GM23338 (cell line): ENCODE measurements at regions not wholly inside any gene's neighbourhood (a gene's known extent, or its start where the extent isn't known, plus 50 kb on each side); places are given as distances from the start of the nearest gene placed in this dataset.

ENCODE experiments used
- CREB1 ChIP-seq: fragments of 250-450 bp; sonication (Bioruptor Pico); IDR thresholded peaks from 2 replicates; pipeline ENCODE4 v1.5.0; 2020; ENCODE audit warnings: low read depth, mild to moderate bottlenecking, moderate library complexity
- CTCF ChIP-seq, 2 experiments: fragments of 200-600 bp in 1 of 2; sonication (generic) in 1 of 2; conservative IDR thresholded peaks; 2 replicates each; pipeline versions ENCODE4 v1.5.1 to v1.6.1; 2016 to 2017; ENCODE audit warnings: antibody characterized with exemption in 2 of 2, low read depth in 2 of 2, mild to moderate bottlenecking in 2 of 2, moderate library complexity in 1 of 2
- ETS1 ChIP-seq: IDR thresholded peaks from 2 replicates; pipeline ENCODE4 v1.6.1; 2016; ENCODE audit warnings: antibody characterized with exemption
- EZH2 ChIP-seq: fragments of 200-600 bp; sonication (generic); IDR thresholded peaks from one replicate; pipeline ENCODE4 v1.8.0; 2017; ENCODE audit warnings: antibody characterized with exemption, mild to moderate bottlenecking, low read depth; ENCODE audit not compliant: unreplicated experiment
- EZH2phosphoT487 ChIP-seq: fragments of 200-600 bp; sonication (generic); IDR thresholded peaks from one replicate; pipeline ENCODE4 v1.8.1; 2018; ENCODE audit warnings: antibody characterized with exemption; ENCODE audit not compliant: unreplicated experiment
- JUNB ChIP-seq: IDR thresholded peaks from one replicate; pipeline ENCODE4 v1.6.1; 2016; ENCODE audit warnings: antibody characterized with exemption; ENCODE audit not compliant: unreplicated experiment
- NANOG ChIP-seq: IDR thresholded peaks from 2 replicates; pipeline ENCODE4 v1.6.1; 2016; ENCODE audit warnings: antibody characterized with exemption, borderline replicate concordance
- POLR2AphosphoS5 ChIP-seq: IDR thresholded peaks from 2 replicates; pipeline ENCODE4 v1.6.1; 2016; ENCODE audit warnings: antibody characterized with exemption, low read depth
- REST ChIP-seq: IDR thresholded peaks from one replicate; pipeline ENCODE4 v1.6.1; 2018; ENCODE audit warnings: antibody characterized with exemption; ENCODE audit not compliant: unreplicated experiment
- STAT1 ChIP-seq: IDR thresholded peaks from one replicate; pipeline ENCODE4 v1.6.1; 2016; ENCODE audit warnings: antibody characterized with exemption; ENCODE audit not compliant: unreplicated experiment
- ZNF114 ChIP-seq: fragments of 250-450 bp; sonication (Bioruptor Pico); IDR thresholded peaks from 2 replicates; pipeline ENCODE4 v1.5.0; 2020; ENCODE audit warnings: mild to moderate bottlenecking, moderate library complexity
- ZNF331 ChIP-seq: fragments of 250-450 bp; sonication (Bioruptor Pico); IDR thresholded peaks from 2 replicates; pipeline ENCODE4 v1.5.0; 2020; ENCODE audit warnings: low read depth, mild to moderate bottlenecking, moderate library complexity

GRCh38 chr1:78388275-78388674 lies 102.5 kb upstream of the PTGFR start:
- TF ChIP-seq CTCF (conservative IDR thresholded peaks at IDR 0.05; ENCODE audit: low read depth in 2 of 2) (no peak), REST (no peak), POLR2AphosphoS5 (no peak), EZH2 (no peak), JUNB (no peak), CREB1 (CRISPR knock-in tag) (no peak), EZH2phosphoT487 (no peak), NANOG (no peak), ZNF331 (CRISPR knock-in tag) (no peak), ZNF114 (no peak), STAT1 (no peak), ETS1 (no peak)
